ES-I3 (cell line): ENCODE measurements at regions not wholly inside any gene's neighbourhood (a gene's known extent, or its start where the extent isn't known, plus 50 kb on each side); places are given as distances from the start of the nearest gene placed in this dataset.
"Not testable (repeated sequence)": the region's sequence is repeated elsewhere in the genome, so short reads cannot be mapped to it uniquely, and the experiment has no call there.

Source experiments
- H3K36me3 ChIP-seq: 2 replicates; pipeline ENCODE4 v1.6.1; 2013; ENCODE audit warnings: mild to moderate bottlenecking, low read length, control low read depth, moderate library complexity; ENCODE audit not compliant: insufficient read depth
- H3K4me1 ChIP-seq: 2 replicates; pipeline ENCODE4 v1.6.1; 2013; ENCODE audit warnings: mild to moderate bottlenecking, control low read depth, low read length; ENCODE audit not compliant: insufficient read depth
- H3K9ac ChIP-seq: 2 replicates; pipeline ENCODE4 v1.6.1; 2013; ENCODE audit warnings: low read depth, mild to moderate bottlenecking, low read length, moderate library complexity
- H3K9me3 ChIP-seq: 2 replicates; pipeline ENCODE4 v1.6.1; 2013; ENCODE audit warnings: mild to moderate bottlenecking, low read length, moderate library complexity; ENCODE audit not compliant: control insufficient read depth, insufficient read depth

GRCh38 chr16:66030036-66030435 lies 336.5 kb upstream of the CDH5 start:
- Histone ChIP-seq H3K9me3 (no peaks in the 10 kb centered on the region), H3K4me1 (no peaks in the 10 kb centered on the region), H3K9ac (no peak overlapping the region), H3K36me3 (no peaks in the 10 kb centered on the region)

- no peaks in the 10 kb centered on the region for H3K4me1 ChIP-seq
These were observed 337.8 kb upstream of the CDH5 start for GRCh38 chr16:66028510-66029216.

GRCh38 chr16:66026787-66027330 lies 339.6 kb upstream of the CDH5 start:
- Histone ChIP-seq H3K4me1 (no peaks in the 10 kb centered on the region), H3K36me3 (no peaks in the 10 kb centered on the region), H3K9ac (no peak overlapping the region), H3K9me3 (peaks cover 4% of the 10 kb centered on the region; the same call in 1 of the 2 replicates)

More at GRCh38 chr16:66028510-66029216, 337.8 kb upstream of the CDH5 start:
- Histone ChIP-seq H3K36me3 (no peaks in the 10 kb centered on the region), H3K9me3 (peaks cover 3% of the 10 kb centered on the region; the same call in 1 of the 2 replicates), H3K9ac (no peak overlapping the region)

- H3K9me3 ChIP-seq = peaks cover 4% of the 10 kb centered on the region; the same call in 1 of the 2 replicates
- no peak overlapping the region for H3K9ac ChIP-seq
- no peaks in the 10 kb centered on the region for H3K4me1 ChIP-seq
- no peaks in the 10 kb centered on the region for H3K36me3 ChIP-seq
These were observed 340.3 kb upstream of the CDH5 start for GRCh38 chr16:66026211-66026610.

GRCh38 chr16:66025751-66026150 lies 340.7 kb upstream of the CDH5 start:
- Histone ChIP-seq H3K4me1 (no peaks in the 10 kb centered on the region), H3K9me3 (peaks cover 4% of the 10 kb centered on the region; the same call in 1 of the 2 replicates), H3K36me3 (no peaks in the 10 kb centered on the region), H3K9ac (no peak overlapping the region)

GRCh38 chr16:66024567-66024966 lies 341.9 kb upstream of the CDH5 start:
- H3K9ac ChIP-seq, H3K36me3 ChIP-seq, H3K4me1 ChIP-seq, H3K9me3 ChIP-seq: not testable (repeated sequence)

- Histone ChIP-seq H3K4me1 (no peaks in the 10 kb centered on the region), H3K9me3 (peaks cover 4% of the 10 kb centered on the region; the same call in 1 of the 2 replicates)
These were observed 343.0 kb upstream of the CDH5 start for GRCh38 chr16:66023481-66023880.

GRCh38 chr16:66020642-66021041 lies 345.8 kb upstream of the CDH5 start:
- Histone ChIP-seq H3K36me3 (no peaks in the 10 kb centered on the region), H3K4me1 (no peaks in the 10 kb centered on the region), H3K9me3 (peaks cover 4% of the 10 kb centered on the region; the same call in 1 of the 2 replicates), H3K9ac (no peak overlapping the region)

More at GRCh38 chr16:66023481-66023880, 343.0 kb upstream of the CDH5 start:
- H3K9ac ChIP-seq = no peak overlapping the region
- no peaks in the 10 kb centered on the region for H3K36me3 ChIP-seq

- H3K36me3 ChIP-seq = no peaks in the 10 kb centered on the region
- H3K9me3 ChIP-seq = peaks cover 4% of the 10 kb centered on the region; the same call in 1 of the 2 replicates
- H3K9ac ChIP-seq = no peak overlapping the region
- H3K4me1 ChIP-seq = no peaks in the 10 kb centered on the region
These were observed 346.4 kb upstream of the CDH5 start for GRCh38 chr16:66020046-66020445.

- H3K36me3 ChIP-seq, H3K9me3 ChIP-seq, H3K9ac ChIP-seq, H3K4me1 ChIP-seq: not testable (repeated sequence)
These were observed 347.0 kb upstream of the CDH5 start for GRCh38 chr16:66019502-66019901.

GRCh38 chr16:66014221-66014620 lies 352.3 kb upstream of the CDH5 start:
- no peaks in the 10 kb centered on the region for H3K9me3 ChIP-seq
- H3K9ac ChIP-seq = no peak overlapping the region
- no peaks in the 10 kb centered on the region for H3K4me1 ChIP-seq
- no peaks in the 10 kb centered on the region for H3K36me3 ChIP-seq

GRCh38 chr16:66013486-66013885 lies 353.0 kb upstream of the CDH5 start:
- Histone ChIP-seq H3K4me1 (no peaks in the 10 kb centered on the region), H3K9ac (no peak overlapping the region), H3K9me3 (no peaks in the 10 kb centered on the region), H3K36me3 (no peaks in the 10 kb centered on the region)

- no peaks in the 10 kb centered on the region for H3K36me3 ChIP-seq
- H3K4me1 ChIP-seq = no peaks in the 10 kb centered on the region; the same call in 1 of the 2 replicates
- no peak overlapping the region for H3K9ac ChIP-seq
- H3K9me3 ChIP-seq = no peaks in the 10 kb centered on the region
These were observed 358.4 kb upstream of the CDH5 start for GRCh38 chr16:66008136-66008535.

- no peaks in the 10 kb centered on the region for H3K36me3 ChIP-seq
- no peaks in the 10 kb centered on the region; the same call in 1 of the 2 replicates for H3K4me1 ChIP-seq
- H3K9me3 ChIP-seq = no peaks in the 10 kb centered on the region
- H3K9ac ChIP-seq = no peak overlapping the region
These were observed 358.8 kb upstream of the CDH5 start for GRCh38 chr16:66007717-66008116.

GRCh38 chr16:66006485-66006884 lies 360.0 kb upstream of the CDH5 start:
- Histone ChIP-seq H3K9me3 (no peaks in the 10 kb centered on the region), H3K4me1 (no peaks in the 10 kb centered on the region; the same call in 1 of the 2 replicates), H3K36me3 (no peaks in the 10 kb centered on the region), H3K9ac (no peak overlapping the region)
